ENCODE measurements at regions not wholly inside any gene's neighbourhood (a gene's known extent, or its start where the extent isn't known, plus 50 kb on each side); places are given as distances from the start of the nearest gene placed in this dataset.

DNA sequence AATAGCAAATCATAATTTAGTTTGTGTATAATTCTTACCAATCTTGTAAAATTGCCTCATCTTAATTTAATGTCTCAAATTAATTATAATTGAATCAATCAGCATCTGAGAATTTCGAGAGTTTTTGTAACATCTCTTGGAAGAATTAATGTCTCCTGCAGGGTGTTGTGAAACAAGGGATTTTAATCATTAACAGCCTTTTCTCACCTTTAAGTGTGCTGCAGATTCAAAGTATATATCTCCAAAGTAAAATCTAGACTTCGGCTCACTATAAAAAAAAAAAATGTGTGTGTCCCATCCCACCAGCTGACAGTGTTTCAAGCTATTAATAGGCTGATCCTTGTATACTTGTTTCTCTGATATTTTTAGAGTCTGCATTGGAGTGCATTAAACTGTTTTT, 603.1 kb downstream of the ETNK1 start (continued):
- no peak for TF ChIP-seq ASH2L (IDR thresholded peaks at IDR 0.05; ENCODE audit: borderline replicate concordance, low read depth)
- no peak for TF ChIP-seq RAD51 (IDR thresholded peaks at IDR 0.05)
- TF ChIP-seq, protein P1, sequence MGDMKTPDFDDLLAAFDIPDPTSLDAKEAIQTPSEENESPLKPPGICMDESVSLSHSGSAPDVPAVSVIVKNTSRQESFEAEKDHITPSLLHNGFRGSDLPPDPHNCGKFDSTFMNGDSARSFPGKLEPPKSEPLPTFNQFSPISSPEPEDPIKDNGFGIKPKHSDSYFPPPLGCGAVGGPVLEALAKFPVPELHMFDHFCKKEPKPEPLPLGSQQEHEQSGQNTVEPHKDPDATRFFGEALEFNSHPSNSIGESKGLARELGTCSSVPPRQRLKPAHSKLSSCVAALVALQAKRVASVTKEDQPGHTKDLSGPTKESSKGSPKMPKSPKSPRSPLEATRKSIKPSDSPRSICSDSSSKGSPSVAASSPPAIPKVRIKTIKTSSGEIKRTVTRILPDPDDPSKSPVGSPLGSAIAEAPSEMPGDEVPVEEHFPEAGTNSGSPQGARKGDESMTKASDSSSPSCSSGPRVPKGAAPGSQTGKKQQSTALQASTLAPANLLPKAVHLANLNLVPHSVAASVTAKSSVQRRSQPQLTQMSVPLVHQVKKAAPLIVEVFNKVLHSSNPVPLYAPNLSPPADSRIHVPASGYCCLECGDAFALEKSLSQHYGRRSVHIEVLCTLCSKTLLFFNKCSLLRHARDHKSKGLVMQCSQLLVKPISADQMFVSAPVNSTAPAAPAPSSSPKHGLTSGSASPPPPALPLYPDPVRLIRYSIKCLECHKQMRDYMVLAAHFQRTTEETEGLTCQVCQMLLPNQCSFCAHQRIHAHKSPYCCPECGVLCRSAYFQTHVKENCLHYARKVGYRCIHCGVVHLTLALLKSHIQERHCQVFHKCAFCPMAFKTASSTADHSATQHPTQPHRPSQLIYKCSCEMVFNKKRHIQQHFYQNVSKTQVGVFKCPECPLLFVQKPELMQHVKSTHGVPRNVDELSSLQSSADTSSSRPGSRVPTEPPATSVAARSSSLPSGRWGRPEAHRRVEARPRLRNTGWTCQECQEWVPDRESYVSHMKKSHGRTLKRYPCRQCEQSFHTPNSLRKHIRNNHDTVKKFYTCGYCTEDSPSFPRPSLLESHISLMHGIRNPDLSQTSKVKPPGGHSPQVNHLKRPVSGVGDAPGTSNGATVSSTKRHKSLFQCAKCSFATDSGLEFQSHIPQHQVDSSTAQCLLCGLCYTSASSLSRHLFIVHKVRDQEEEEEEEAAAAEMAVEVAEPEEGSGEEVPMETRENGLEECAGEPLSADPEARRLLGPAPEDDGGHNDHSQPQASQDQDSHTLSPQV (IDR thresholded peaks at IDR 0.05) = no peak
- TF ChIP-seq, protein P2, sequence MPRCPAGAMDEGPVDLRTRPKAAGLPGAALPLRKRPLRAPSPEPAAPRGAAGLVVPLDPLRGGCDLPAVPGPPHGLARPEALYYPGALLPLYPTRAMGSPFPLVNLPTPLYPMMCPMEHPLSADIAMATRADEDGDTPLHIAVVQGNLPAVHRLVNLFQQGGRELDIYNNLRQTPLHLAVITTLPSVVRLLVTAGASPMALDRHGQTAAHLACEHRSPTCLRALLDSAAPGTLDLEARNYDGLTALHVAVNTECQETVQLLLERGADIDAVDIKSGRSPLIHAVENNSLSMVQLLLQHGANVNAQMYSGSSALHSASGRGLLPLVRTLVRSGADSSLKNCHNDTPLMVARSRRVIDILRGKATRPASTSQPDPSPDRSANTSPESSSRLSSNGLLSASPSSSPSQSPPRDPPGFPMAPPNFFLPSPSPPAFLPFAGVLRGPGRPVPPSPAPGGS (IDR thresholded peaks at IDR 0.05; ENCODE audit: borderline replicate concordance, insufficient read depth, low read depth, low read length, poor library complexity, severe bottlenecking) = no peak

DNA sequence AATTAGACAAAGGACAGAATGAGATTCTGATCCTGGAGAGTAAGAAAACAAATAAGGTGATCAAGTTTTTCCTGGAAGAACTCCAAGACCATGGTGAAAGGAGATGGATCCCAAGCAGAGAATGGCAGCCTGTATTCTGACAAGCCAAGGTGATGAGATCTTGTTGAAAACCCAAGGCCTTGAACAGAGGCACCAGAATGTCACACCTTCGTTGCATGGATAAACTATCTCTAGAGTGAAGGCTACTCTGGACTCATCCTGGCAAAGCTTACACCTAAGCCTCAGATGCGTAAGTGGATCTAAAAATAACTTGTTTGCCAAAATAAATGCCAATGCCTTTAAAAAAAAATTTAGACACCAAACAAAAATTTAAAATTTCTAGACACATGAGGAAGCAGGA, 605.9 kb downstream of the ETNK1 start:
- no TSS peak for BruUV-seq (replicated peaks)
- FAIRE-seq = no peak
- Histone ChIP-seq H3K4me3 (no peak overlapping the region), H3K4me2 (ENCODE audit: control insufficient read depth, insufficient read depth) (no peak overlapping the region), H2AFZ (ENCODE audit: control insufficient read depth, low read depth, low read length) (no peak overlapping the region), H3K27ac (ENCODE audit: control insufficient read depth, insufficient read depth) (no peak overlapping the region), H3K9me3 (replicated peaks; ENCODE audit: control insufficient read depth, insufficient read depth, low read length) (no peaks in the 10 kb centered on the region), H3K36me3 (ENCODE audit: control insufficient read depth in 2 of 2, insufficient read depth in 2 of 2, low read length in 1 of 2) (no peaks in the 10 kb centered on the region), H3K79me2 (ENCODE audit: control insufficient read depth, insufficient read depth, low read length) (no peaks in the 10 kb centered on the region), H3K9ac (ENCODE audit: control insufficient read depth, insufficient read depth, low read length) (no peak overlapping the region), H3K4me1 (ENCODE audit: control insufficient read depth, insufficient read depth, low read length) (no peaks in the 10 kb centered on the region), H3K27me3 (replicated peaks in 1 of 2; ENCODE audit: control insufficient read depth in 2 of 2, insufficient read depth in 2 of 2, low read length in 1 of 2) (no peaks in the 10 kb centered on the region), H4K20me1 (ENCODE audit: control insufficient read depth, insufficient read depth) (no peaks in the 10 kb centered on the region)
- WGBS (ENCODE audit: insufficient coverage, insufficient replicate concordance, low lambda C conversion rate, missing lambda C conversion rate) = 0% methylated on average over 2 of the region's 2 CpGs
- CTCF ChIA-PET = no interaction called here
- intact Hi-C loops (cut with micrococcal nuclease; ENCODE audit: unreplicated experiment) = no loop called here
- no peak for DNase-seq (ENCODE audit: low read depth, low spot score)
- SMC1A ChIA-PET (ENCODE audit: uncharacterized antibody, unreplicated experiment) = no interaction called here
- no peak for ATAC-seq
- in situ Hi-C loops (cut with MboI) = no loop called here
- POLR2A ChIA-PET = no interaction called here
- RAD21 ChIA-PET (ENCODE audit: unreplicated experiment) = no interaction called here
- TF ChIP-seq, protein P3, sequence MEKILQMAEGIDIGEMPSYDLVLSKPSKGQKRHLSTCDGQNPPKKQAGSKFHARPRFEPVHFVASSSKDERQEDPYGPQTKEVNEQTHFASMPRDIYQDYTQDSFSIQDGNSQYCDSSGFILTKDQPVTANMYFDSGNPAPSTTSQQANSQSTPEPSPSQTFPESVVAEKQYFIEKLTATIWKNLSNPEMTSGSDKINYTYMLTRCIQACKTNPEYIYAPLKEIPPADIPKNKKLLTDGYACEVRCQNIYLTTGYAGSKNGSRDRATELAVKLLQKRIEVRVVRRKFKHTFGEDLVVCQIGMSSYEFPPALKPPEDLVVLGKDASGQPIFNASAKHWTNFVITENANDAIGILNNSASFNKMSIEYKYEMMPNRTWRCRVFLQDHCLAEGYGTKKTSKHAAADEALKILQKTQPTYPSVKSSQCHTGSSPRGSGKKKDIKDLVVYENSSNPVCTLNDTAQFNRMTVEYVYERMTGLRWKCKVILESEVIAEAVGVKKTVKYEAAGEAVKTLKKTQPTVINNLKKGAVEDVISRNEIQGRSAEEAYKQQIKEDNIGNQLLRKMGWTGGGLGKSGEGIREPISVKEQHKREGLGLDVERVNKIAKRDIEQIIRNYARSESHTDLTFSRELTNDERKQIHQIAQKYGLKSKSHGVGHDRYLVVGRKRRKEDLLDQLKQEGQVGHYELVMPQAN (conservative IDR thresholded peaks at IDR 0.05) = no peak
- no peak for TF ChIP-seq TBL1XR1 (IDR thresholded peaks at IDR 0.05; ENCODE audit: low read depth, low read length)
- TF ChIP-seq HDAC2 (IDR thresholded peaks at IDR 0.05) = no peak
- no peak for TF ChIP-seq EP300 (IDR thresholded peaks at IDR 0.05; ENCODE audit: borderline replicate concordance in 1 of 2, control insufficient read depth in 1 of 2, low read depth in 2 of 2, low read length in 2 of 2)
- TF ChIP-seq, protein P4, sequence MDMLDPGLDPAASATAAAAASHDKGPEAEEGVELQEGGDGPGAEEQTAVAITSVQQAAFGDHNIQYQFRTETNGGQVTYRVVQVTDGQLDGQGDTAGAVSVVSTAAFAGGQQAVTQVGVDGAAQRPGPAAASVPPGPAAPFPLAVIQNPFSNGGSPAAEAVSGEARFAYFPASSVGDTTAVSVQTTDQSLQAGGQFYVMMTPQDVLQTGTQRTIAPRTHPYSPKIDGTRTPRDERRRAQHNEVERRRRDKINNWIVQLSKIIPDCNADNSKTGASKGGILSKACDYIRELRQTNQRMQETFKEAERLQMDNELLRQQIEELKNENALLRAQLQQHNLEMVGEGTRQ (IDR thresholded peaks at IDR 0.05; ENCODE audit: borderline replicate concordance, low read depth, low read length) = no peak
- no peak for TF ChIP-seq SP1 (IDR thresholded peaks at IDR 0.05; ENCODE audit: low read depth, low read length)
- no peak for TF ChIP-seq EGR1 (IDR thresholded peaks at IDR 0.05; ENCODE audit: borderline replicate concordance in 1 of 2, low read depth in 2 of 2, low read length in 2 of 2)
- no peak for TF ChIP-seq RAD51 (IDR thresholded peaks at IDR 0.05)
- no peak for TF ChIP-seq RAD21 (IDR thresholded peaks at IDR 0.05; ENCODE audit: insufficient read depth, low read depth, low read length)
- TF ChIP-seq YBX1 (IDR thresholded peaks at IDR 0.05) = no peak
- TF ChIP-seq, protein P5, sequence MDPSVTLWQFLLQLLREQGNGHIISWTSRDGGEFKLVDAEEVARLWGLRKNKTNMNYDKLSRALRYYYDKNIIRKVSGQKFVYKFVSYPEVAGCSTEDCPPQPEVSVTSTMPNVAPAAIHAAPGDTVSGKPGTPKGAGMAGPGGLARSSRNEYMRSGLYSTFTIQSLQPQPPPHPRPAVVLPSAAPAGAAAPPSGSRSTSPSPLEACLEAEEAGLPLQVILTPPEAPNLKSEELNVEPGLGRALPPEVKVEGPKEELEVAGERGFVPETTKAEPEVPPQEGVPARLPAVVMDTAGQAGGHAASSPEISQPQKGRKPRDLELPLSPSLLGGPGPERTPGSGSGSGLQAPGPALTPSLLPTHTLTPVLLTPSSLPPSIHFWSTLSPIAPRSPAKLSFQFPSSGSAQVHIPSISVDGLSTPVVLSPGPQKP (IDR thresholded peaks at IDR 0.05; ENCODE audit: low read depth, low read length) = no peak
